GM23338 (cell line): ENCODE measurements at regions not wholly inside any gene's neighbourhood (a gene's known extent, or its start where the extent isn't known, plus 50 kb on each side); places are given as distances from the start of the nearest gene placed in this dataset.
A peak's percentile ranks its signal among the peaks of the same experiment; 100 is the strongest.

Source experiments
- ATAC-seq: fragments of 200-7000 bp; cut with Tn5 transposase; 3 replicates; pipeline ENCODE4 v1.9.1; 2020
- DNase-seq: peaks from one replicate; pipeline ENCODE4 v3.0.0-alpha.2; 2015; ENCODE audit warnings: low spot score
- H2AFZ ChIP-seq: fragments of 200-600 bp; sonication (generic); 2 replicates; pipeline ENCODE4 v1.8.0; 2016; ENCODE audit warnings: antibody characterized with exemption, mild to moderate bottlenecking, moderate library complexity
- H3F3A ChIP-seq: fragments of 200-600 bp; sonication (generic); replicated peaks from 2 replicates; pipeline ENCODE4 v1.8.0; 2017; ENCODE audit warnings: antibody characterized with exemption, mixed run types, low read depth
- H3K27ac ChIP-seq: fragments of 200-600 bp; sonication (generic); 2 replicates; pipeline ENCODE4 v1.6.1; 2016; ENCODE audit warnings: low read depth
- H3K27me3 ChIP-seq: fragments of 200-600 bp; sonication (generic); 2 replicates; pipeline ENCODE4 v1.8.0; 2016; ENCODE audit warnings: mild to moderate bottlenecking, mixed run types, moderate library complexity; ENCODE audit not compliant: insufficient read depth
- H3K36me3 ChIP-seq: fragments of 200-600 bp; sonication (generic); 2 replicates; pipeline ENCODE4 v1.8.0; 2016; ENCODE audit warnings: mild to moderate bottlenecking; ENCODE audit not compliant: insufficient read depth
- H3K4me1 ChIP-seq: fragments of 200-600 bp; sonication (generic); 2 replicates; pipeline ENCODE4 v1.8.0; 2016; ENCODE audit warnings: mild to moderate bottlenecking, moderate library complexity; ENCODE audit not compliant: insufficient read depth
- H3K4me2 ChIP-seq: fragments of 200-600 bp; sonication (generic); 2 replicates; pipeline ENCODE4 v1.7.1; 2017; ENCODE audit warnings: mixed run types
- H3K4me3 ChIP-seq: fragments of 200-600 bp; sonication (generic); 2 replicates; pipeline ENCODE4 v1.6.1; 2016; ENCODE audit warnings: mixed run types
- H3K79me2 ChIP-seq: fragments of 200-600 bp; sonication (generic); replicated peaks from 2 replicates; pipeline ENCODE4 v1.8.0; 2017; ENCODE audit warnings: mild to moderate bottlenecking; ENCODE audit not compliant: insufficient read depth
- H3K9me2 ChIP-seq: fragments of 200-600 bp; sonication (generic); 2 replicates; pipeline ENCODE4 v1.8.0; 2017; ENCODE audit not compliant: insufficient read depth
- H4K20me1 ChIP-seq: fragments of 200-600 bp; sonication (generic); replicated peaks from 2 replicates; pipeline ENCODE4 v1.8.0; 2017; ENCODE audit warnings: mild to moderate bottlenecking; ENCODE audit not compliant: insufficient read depth
- H3K27ac Mint-ChIP-seq: 2 replicates; pipeline ENCODE4 v1.8.0; 2020; ENCODE audit warnings: inconsistent platforms, mild to moderate bottlenecking, moderate library complexity, mixed read lengths
- H3K27me3 Mint-ChIP-seq: 3 replicates; pipeline ENCODE4 v1.8.0; 2022; ENCODE audit warnings: low read depth, mild to moderate bottlenecking, moderate library complexity, mixed read lengths, inconsistent platforms; ENCODE audit not compliant: insufficient read depth, poor library complexity
- H3K36me3 Mint-ChIP-seq: 3 replicates; pipeline ENCODE4 v1.8.0; 2021; ENCODE audit warnings: low read depth, mild to moderate bottlenecking, inconsistent platforms, moderate library complexity, mixed read lengths
- H3K4me1 Mint-ChIP-seq: 3 replicates; pipeline ENCODE4 v1.8.0; 2020; ENCODE audit warnings: mild to moderate bottlenecking, inconsistent platforms, mixed read lengths
- H3K4me3 Mint-ChIP-seq: 3 replicates; pipeline ENCODE4 v1.8.0; 2021; ENCODE audit warnings: moderate library complexity, mild to moderate bottlenecking, inconsistent platforms, mixed read lengths
- H3K9me3 Mint-ChIP-seq: 3 replicates; pipeline ENCODE4 v1.8.0; 2020; ENCODE audit warnings: moderate library complexity, mild to moderate bottlenecking, inconsistent platforms, mixed read lengths
- CREB1 ChIP-seq: fragments of 250-450 bp; sonication (Bioruptor Pico); IDR thresholded peaks from 2 replicates; pipeline ENCODE4 v1.5.0; 2020; ENCODE audit warnings: low read depth, mild to moderate bottlenecking, moderate library complexity
- EZH2 ChIP-seq: fragments of 200-600 bp; sonication (generic); IDR thresholded peaks from one replicate; pipeline ENCODE4 v1.8.0; 2017; ENCODE audit warnings: antibody characterized with exemption, mild to moderate bottlenecking, low read depth; ENCODE audit not compliant: unreplicated experiment
- EZH2phosphoT487 ChIP-seq: fragments of 200-600 bp; sonication (generic); IDR thresholded peaks from one replicate; pipeline ENCODE4 v1.8.1; 2018; ENCODE audit warnings: antibody characterized with exemption; ENCODE audit not compliant: unreplicated experiment
- JUNB ChIP-seq: IDR thresholded peaks from one replicate; pipeline ENCODE4 v1.6.1; 2016; ENCODE audit warnings: antibody characterized with exemption; ENCODE audit not compliant: unreplicated experiment
- NANOG ChIP-seq: IDR thresholded peaks from 2 replicates; pipeline ENCODE4 v1.6.1; 2016; ENCODE audit warnings: antibody characterized with exemption, borderline replicate concordance
- POLR2AphosphoS5 ChIP-seq: IDR thresholded peaks from 2 replicates; pipeline ENCODE4 v1.6.1; 2016; ENCODE audit warnings: antibody characterized with exemption, low read depth
- STAT1 ChIP-seq: IDR thresholded peaks from one replicate; pipeline ENCODE4 v1.6.1; 2016; ENCODE audit warnings: antibody characterized with exemption; ENCODE audit not compliant: unreplicated experiment
- ZNF114 ChIP-seq: fragments of 250-450 bp; sonication (Bioruptor Pico); IDR thresholded peaks from 2 replicates; pipeline ENCODE4 v1.5.0; 2020; ENCODE audit warnings: mild to moderate bottlenecking, moderate library complexity
- ZNF331 ChIP-seq: fragments of 250-450 bp; sonication (Bioruptor Pico); IDR thresholded peaks from 2 replicates; pipeline ENCODE4 v1.5.0; 2020; ENCODE audit warnings: low read depth, mild to moderate bottlenecking, moderate library complexity
- TF ChIP-seq, protein P1 (sequence below): IDR thresholded peaks from one replicate; pipeline ENCODE4 v1.6.1; 2018; ENCODE audit warnings: antibody characterized with exemption; ENCODE audit not compliant: unreplicated experiment
- TF ChIP-seq, protein P2 (sequence below): fragments of 250-450 bp; sonication (Bioruptor Pico); IDR thresholded peaks from 2 replicates; pipeline ENCODE4 v1.5.0; 2020; ENCODE audit warnings: mild to moderate bottlenecking, moderate library complexity
- TF ChIP-seq, protein P3 (sequence below), 2 experiments: fragments of 200-600 bp in 1 of 2; sonication (generic) in 1 of 2; conservative IDR thresholded peaks; 2 replicates each; pipeline versions ENCODE4 v1.5.1 to v1.6.1; 2016 to 2017; ENCODE audit warnings: antibody characterized with exemption in 2 of 2, low read depth in 2 of 2, mild to moderate bottlenecking in 2 of 2, moderate library complexity in 1 of 2
- TF ChIP-seq, protein P4 (sequence below): IDR thresholded peaks from 2 replicates; pipeline ENCODE4 v1.6.1; 2016; ENCODE audit warnings: antibody characterized with exemption

DNA sequence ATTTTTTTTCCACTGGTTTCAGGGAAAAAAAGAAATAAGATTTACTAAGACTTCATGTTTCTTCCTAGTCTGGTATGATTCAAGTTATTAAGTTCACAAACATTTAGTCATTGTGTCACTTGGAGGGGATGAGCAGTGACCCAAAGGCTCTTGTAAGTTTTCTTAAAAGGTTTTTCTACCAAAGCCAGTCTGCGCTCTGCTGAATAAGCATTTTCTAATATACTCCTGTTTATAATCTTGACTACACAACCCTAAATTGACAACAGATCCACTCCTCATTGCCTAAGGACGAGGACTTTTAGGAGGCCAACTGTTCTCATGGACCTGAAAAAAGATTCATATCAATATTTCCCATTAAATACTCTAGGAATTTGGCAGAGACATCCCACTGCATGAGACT, 161.1 kb upstream of the TLL1 start:
- DNase-seq (no peak), ATAC-seq (no peak)
- Mint-ChIP-seq H3K27me3 (peaks cover 3% of the 10 kb centered on the region), H3K4me1 (peaks cover 26% of the 10 kb centered on the region; the same call in 2 of the 3 replicates), H3K9me3 (no peaks in the 10 kb centered on the region; the same call in 2 of the 3 replicates), H3K36me3 (0 out of 3 replicates have a peak, but pooled peaks cover 3% of the 10 kb centered on the region), H3K27ac (no peak overlapping the region), H3K4me3 (no peak overlapping the region)
- H3K4me3 ChIP-seq: no peak overlapping the region
- H3K36me3 ChIP-seq: no peaks in the 10 kb centered on the region
- H3K27me3 ChIP-seq: no peaks in the 10 kb centered on the region
- no peak overlapping the region for H3K27ac ChIP-seq
- H2AFZ ChIP-seq: 0 out of 2 replicates have a peak overlapping the region, but pooled peaks have one; percentile 30
- TF ChIP-seq NANOG (no peak), ZNF114 (CRISPR knock-in tag) (no peak), EZH2phosphoT487 (no peak), JUNB (no peak), CREB1 (CRISPR knock-in tag) (no peak), STAT1 (no peak), POLR2AphosphoS5 (no peak), ZNF331 (CRISPR knock-in tag) (no peak), EZH2 (no peak)
- TF ChIP-seq, protein P1, sequence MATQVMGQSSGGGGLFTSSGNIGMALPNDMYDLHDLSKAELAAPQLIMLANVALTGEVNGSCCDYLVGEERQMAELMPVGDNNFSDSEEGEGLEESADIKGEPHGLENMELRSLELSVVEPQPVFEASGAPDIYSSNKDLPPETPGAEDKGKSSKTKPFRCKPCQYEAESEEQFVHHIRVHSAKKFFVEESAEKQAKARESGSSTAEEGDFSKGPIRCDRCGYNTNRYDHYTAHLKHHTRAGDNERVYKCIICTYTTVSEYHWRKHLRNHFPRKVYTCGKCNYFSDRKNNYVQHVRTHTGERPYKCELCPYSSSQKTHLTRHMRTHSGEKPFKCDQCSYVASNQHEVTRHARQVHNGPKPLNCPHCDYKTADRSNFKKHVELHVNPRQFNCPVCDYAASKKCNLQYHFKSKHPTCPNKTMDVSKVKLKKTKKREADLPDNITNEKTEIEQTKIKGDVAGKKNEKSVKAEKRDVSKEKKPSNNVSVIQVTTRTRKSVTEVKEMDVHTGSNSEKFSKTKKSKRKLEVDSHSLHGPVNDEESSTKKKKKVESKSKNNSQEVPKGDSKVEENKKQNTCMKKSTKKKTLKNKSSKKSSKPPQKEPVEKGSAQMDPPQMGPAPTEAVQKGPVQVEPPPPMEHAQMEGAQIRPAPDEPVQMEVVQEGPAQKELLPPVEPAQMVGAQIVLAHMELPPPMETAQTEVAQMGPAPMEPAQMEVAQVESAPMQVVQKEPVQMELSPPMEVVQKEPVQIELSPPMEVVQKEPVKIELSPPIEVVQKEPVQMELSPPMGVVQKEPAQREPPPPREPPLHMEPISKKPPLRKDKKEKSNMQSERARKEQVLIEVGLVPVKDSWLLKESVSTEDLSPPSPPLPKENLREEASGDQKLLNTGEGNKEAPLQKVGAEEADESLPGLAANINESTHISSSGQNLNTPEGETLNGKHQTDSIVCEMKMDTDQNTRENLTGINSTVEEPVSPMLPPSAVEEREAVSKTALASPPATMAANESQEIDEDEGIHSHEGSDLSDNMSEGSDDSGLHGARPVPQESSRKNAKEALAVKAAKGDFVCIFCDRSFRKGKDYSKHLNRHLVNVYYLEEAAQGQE: no peak
- TF ChIP-seq, protein P2, sequence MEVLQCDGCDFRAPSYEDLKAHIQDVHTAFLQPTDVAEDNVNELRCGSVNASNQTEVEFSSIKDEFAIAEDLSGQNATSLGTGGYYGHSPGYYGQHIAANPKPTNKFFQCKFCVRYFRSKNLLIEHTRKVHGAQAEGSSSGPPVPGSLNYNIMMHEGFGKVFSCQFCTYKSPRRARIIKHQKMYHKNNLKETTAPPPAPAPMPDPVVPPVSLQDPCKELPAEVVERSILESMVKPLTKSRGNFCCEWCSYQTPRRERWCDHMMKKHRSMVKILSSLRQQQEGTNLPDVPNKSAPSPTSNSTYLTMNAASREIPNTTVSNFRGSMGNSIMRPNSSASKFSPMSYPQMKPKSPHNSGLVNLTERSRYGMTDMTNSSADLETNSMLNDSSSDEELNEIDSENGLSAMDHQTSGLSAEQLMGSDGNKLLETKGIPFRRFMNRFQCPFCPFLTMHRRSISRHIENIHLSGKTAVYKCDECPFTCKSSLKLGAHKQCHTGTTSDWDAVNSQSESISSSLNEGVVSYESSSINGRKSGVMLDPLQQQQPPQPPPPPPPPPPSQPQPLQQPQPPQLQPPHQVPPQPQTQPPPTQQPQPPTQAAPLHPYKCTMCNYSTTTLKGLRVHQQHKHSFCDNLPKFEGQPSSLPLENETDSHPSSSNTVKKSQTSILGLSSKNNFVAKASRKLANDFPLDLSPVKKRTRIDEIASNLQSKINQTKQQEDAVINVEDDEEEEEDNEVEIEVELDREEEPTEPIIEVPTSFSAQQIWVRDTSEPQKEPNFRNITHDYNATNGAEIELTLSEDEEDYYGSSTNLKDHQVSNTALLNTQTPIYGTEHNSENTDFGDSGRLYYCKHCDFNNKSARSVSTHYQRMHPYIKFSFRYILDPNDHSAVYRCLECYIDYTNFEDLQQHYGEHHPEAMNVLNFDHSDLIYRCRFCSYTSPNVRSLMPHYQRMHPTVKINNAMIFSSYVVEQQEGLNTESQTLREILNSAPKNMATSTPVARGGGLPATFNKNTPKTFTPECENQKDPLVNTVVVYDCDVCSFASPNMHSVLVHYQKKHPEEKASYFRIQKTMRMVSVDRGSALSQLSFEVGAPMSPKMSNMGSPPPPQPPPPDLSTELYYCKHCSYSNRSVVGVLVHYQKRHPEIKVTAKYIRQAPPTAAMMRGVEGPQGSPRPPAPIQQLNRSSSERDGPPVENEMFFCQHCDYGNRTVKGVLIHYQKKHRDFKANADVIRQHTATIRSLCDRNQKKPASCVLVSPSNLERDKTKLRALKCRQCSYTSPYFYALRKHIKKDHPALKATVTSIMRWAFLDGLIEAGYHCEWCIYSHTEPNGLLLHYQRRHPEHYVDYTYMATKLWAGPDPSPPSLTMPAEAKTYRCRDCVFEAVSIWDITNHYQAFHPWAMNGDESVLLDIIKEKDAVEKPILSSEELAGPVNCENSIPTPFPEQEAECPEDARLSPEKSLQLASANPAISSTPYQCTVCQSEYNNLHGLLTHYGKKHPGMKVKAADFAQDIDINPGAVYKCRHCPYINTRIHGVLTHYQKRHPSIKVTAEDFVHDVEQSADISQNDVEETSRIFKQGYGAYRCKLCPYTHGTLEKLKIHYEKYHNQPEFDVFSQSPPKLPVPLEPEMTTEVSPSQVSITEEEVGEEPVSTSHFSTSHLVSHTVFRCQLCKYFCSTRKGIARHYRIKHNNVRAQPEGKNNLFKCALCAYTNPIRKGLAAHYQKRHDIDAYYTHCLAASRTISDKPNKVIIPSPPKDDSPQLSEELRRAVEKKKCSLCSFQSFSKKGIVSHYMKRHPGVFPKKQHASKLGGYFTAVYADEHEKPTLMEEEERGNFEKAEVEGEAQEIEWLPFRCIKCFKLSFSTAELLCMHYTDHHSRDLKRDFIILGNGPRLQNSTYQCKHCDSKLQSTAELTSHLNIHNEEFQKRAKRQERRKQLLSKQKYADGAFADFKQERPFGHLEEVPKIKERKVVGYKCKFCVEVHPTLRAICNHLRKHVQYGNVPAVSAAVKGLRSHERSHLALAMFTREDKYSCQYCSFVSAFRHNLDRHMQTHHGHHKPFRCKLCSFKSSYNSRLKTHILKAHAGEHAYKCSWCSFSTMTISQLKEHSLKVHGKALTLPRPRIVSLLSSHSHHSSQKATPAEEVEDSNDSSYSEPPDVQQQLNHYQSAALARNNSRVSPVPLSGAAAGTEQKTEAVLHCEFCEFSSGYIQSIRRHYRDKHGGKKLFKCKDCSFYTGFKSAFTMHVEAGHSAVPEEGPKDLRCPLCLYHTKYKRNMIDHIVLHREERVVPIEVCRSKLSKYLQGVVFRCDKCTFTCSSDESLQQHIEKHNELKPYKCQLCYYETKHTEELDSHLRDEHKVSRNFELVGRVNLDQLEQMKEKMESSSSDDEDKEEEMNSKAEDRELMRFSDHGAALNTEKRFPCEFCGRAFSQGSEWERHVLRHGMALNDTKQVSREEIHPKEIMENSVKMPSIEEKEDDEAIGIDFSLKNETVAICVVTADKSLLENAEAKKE (CRISPR knock-in tag): no peak
- TF ChIP-seq, protein P3, sequence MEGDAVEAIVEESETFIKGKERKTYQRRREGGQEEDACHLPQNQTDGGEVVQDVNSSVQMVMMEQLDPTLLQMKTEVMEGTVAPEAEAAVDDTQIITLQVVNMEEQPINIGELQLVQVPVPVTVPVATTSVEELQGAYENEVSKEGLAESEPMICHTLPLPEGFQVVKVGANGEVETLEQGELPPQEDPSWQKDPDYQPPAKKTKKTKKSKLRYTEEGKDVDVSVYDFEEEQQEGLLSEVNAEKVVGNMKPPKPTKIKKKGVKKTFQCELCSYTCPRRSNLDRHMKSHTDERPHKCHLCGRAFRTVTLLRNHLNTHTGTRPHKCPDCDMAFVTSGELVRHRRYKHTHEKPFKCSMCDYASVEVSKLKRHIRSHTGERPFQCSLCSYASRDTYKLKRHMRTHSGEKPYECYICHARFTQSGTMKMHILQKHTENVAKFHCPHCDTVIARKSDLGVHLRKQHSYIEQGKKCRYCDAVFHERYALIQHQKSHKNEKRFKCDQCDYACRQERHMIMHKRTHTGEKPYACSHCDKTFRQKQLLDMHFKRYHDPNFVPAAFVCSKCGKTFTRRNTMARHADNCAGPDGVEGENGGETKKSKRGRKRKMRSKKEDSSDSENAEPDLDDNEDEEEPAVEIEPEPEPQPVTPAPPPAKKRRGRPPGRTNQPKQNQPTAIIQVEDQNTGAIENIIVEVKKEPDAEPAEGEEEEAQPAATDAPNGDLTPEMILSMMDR (conservative IDR thresholded peaks at IDR 0.05; ENCODE audit: low read depth in 2 of 2): no peak
- TF ChIP-seq, protein P4, sequence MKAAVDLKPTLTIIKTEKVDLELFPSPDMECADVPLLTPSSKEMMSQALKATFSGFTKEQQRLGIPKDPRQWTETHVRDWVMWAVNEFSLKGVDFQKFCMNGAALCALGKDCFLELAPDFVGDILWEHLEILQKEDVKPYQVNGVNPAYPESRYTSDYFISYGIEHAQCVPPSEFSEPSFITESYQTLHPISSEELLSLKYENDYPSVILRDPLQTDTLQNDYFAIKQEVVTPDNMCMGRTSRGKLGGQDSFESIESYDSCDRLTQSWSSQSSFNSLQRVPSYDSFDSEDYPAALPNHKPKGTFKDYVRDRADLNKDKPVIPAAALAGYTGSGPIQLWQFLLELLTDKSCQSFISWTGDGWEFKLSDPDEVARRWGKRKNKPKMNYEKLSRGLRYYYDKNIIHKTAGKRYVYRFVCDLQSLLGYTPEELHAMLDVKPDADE: no peak
- H3K4me1 ChIP-seq: no peaks in the 10 kb centered on the region
- no peaks in the 10 kb centered on the region for H4K20me1 ChIP-seq
- H3K79me2 ChIP-seq: no peaks in the 10 kb centered on the region
- H3F3A ChIP-seq: no peaks in the 10 kb centered on the region
- no peaks in the 10 kb centered on the region for H3K9me2 ChIP-seq
- H3K4me2 ChIP-seq: no peak overlapping the region
